ENCODE measurements at regions not wholly inside any gene's neighbourhood (a gene's known extent, or its start where the extent isn't known, plus 50 kb on each side); places are given as distances from the start of the nearest gene placed in this dataset.

GRCh38 chr4:186939766-186940165 lies 216.1 kb upstream of the FAT1 start:
- TF ChIP-seq, protein P1, sequence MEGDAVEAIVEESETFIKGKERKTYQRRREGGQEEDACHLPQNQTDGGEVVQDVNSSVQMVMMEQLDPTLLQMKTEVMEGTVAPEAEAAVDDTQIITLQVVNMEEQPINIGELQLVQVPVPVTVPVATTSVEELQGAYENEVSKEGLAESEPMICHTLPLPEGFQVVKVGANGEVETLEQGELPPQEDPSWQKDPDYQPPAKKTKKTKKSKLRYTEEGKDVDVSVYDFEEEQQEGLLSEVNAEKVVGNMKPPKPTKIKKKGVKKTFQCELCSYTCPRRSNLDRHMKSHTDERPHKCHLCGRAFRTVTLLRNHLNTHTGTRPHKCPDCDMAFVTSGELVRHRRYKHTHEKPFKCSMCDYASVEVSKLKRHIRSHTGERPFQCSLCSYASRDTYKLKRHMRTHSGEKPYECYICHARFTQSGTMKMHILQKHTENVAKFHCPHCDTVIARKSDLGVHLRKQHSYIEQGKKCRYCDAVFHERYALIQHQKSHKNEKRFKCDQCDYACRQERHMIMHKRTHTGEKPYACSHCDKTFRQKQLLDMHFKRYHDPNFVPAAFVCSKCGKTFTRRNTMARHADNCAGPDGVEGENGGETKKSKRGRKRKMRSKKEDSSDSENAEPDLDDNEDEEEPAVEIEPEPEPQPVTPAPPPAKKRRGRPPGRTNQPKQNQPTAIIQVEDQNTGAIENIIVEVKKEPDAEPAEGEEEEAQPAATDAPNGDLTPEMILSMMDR (IDR thresholded peaks at IDR 0.05), result no peak
- no peak for TF ChIP-seq EZH2 (IDR thresholded peaks at IDR 0.05)

All from neural progenitor cell (in vitro differentiated cells).